Right lobe of liver (tissue), 4 donors: ENCODE measurements at regions not wholly inside any gene's neighbourhood (a gene's known extent, or its start where the extent isn't known, plus 50 kb on each side); places are given as distances from the start of the nearest gene placed in this dataset.

Experiments used
- POLR2A ChIP-seq: fragments of 450-650 bp; IDR thresholded peaks from one replicate; pipeline ENCODE4 v1.6.1; 2017; ENCODE audit warnings: antibody characterized with exemption, mild to moderate bottlenecking
- TF ChIP-seq, protein P1 (sequence below), 4 donors: fragments of 200-600 bp in 3 of 4; fragments of 450-650 bp in 1 of 4; IDR thresholded peaks; one replicate each; pipeline versions ENCODE4 v1.5.1 to v1.8.0; 2016 to 2022; ENCODE audit warnings: antibody characterized with exemption in 4 of 4, mild to moderate bottlenecking in 2 of 4
- donor health status: DM: no; HTN: no; CAD: no.
- donor health status: DM: no; HTN: no; CAD: no.
- donor health status: DM: no; HTN: yes; CAD: no.

DNA sequence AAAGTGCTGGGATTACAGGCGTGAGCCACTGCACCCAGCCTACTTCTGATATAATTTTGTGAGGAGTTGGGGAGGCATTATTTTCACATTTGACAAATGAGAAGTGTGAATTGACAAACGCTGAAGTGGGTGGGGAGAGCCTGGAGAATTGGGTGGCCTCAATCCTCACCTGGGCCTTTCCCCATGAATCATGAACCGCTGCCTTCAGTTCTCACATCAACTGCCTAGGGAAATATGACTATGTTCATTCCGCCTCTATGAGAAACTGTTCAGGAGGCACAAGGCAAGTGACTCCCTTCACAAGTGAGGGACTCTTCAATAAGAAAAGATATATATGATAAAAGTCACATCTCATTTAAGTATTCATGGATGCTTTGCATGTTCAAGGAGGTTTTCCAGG, 96.6 kb upstream of the RND3 start:
- TF ChIP-seq, protein P1, sequence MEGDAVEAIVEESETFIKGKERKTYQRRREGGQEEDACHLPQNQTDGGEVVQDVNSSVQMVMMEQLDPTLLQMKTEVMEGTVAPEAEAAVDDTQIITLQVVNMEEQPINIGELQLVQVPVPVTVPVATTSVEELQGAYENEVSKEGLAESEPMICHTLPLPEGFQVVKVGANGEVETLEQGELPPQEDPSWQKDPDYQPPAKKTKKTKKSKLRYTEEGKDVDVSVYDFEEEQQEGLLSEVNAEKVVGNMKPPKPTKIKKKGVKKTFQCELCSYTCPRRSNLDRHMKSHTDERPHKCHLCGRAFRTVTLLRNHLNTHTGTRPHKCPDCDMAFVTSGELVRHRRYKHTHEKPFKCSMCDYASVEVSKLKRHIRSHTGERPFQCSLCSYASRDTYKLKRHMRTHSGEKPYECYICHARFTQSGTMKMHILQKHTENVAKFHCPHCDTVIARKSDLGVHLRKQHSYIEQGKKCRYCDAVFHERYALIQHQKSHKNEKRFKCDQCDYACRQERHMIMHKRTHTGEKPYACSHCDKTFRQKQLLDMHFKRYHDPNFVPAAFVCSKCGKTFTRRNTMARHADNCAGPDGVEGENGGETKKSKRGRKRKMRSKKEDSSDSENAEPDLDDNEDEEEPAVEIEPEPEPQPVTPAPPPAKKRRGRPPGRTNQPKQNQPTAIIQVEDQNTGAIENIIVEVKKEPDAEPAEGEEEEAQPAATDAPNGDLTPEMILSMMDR (IDR thresholded peaks at IDR 0.05): no peak
- no peak for TF ChIP-seq POLR2A
